Stimulated activated CD8-positive, alpha-beta memory T cell treated with anti-CD3 and anti-CD28 coated beads, Interleukin-7, amount 100 ng/mL, for 24 hours (primary cell): ENCODE measurements at regions not wholly inside any gene's neighbourhood (a gene's known extent, or its start where the extent isn't known, plus 50 kb on each side); places are given as distances from the start of the nearest gene placed in this dataset.

Experiments
- DNase-seq: peaks from one replicate; pipeline ENCODE4 v3.0.0-alpha.2; 2020; ENCODE audit warnings: low read depth

DNA sequence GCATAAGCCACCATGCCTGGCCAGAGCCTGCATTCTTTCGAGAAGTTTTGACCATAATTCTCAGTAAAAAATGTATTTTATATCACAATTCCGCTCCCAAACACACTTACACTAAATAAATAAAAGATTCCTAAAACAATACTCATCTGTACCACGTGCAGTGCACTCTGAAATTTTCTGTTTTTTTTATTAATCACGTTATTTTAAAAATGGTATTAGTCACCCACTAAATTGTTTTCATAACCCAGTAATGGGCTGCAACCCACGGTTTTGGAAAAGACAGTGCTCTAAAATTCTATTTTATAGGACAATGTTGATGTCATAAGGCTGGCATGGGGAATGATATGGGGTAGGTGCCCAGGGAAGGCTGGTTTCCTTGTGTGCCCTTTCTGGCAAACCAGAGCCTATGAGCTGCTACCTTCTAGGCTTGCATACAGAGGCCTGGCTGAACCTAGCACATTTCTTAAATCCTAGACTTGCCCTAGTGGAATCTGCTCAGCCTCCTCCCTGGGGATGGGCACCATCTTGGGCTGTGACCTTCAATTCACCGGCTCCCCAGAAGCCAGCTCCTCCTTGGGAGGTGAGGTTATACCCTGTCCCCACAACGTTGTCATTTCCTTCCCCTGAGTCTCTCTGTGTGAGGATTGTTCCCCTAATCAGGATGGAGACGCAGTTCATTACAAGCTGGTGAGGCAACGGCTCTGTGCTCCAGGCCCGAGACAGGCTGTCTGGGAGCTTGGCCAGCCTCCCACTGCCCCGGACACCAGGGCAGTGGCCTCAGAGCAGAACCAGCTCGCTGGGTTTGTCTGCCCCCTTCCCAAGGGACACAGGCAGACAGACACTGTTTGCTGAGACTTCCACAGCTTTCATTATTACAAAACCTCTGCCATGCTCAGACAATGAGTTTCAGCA is 116.5 kb upstream of the NAV2 start:
- DNase-seq = no peak

- DNase-seq = no peak
Measured at GRCh38 chr11:19595499-19595839, 117.2 kb upstream of the NAV2 start.

GRCh38 chr11:19594326-19594725 is 118.3 kb upstream of the NAV2 start:
- DNase-seq = no peak

GRCh38 chr11:19592842-19593241 is 119.8 kb upstream of the NAV2 start:
- DNase-seq = no peak

DNA sequence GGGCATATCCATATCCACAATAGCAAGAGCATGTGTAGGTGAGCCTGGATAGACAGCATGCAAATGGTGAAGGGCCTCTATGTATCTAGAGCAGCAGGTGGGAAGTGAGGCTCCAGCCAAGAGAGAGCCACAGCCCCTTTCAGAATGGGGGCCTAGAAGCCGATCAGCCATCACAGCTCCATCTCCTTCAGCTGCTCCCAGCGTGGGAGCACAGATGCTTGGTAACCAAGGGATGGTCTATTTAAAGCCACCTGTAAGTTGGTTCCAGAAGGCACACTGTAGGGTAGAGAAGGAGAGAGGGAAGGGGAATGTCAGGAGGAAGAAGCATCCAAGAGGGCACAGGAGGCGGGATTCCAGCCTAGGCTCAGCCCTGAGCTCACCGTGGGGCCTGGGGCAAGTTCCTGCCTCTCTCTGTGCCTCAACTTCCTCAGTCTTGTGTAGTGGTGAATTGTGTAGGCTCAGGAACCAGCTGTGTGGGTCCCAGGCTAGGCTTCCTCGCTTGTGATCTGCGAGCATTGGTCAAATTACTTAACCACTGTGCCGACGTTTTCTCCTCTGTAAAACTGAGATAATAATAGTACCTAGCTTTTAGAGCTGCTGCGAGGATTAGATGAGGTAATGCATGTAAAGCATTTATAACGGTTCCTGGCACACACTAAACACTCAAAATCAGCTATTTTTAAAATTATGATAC is 122.9 kb upstream of the NAV2 start:
- no peak for DNase-seq

GRCh38 chr11:19587979-19588378 is 124.7 kb upstream of the NAV2 start:
- no peak for DNase-seq

DNA sequence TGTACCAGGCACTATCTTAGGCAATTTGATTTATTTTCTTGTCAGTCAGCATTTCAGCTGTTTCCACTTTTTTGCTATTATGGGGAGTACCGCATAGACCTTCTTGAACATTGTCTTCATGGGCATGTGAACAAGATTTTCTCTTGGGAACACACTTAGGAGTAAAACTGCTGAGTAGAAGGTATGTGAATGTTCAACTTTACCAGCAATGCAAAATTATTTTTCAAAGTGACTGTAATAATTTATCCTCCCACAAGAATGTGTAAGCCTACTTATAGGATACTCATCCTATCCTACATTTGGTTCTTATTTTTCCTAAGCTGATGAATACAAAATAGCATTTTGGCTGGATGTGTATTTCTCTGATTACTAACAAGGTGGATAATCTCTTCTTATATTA is 132.0 kb upstream of the NAV2 start:
- no peak for DNase-seq

DNA sequence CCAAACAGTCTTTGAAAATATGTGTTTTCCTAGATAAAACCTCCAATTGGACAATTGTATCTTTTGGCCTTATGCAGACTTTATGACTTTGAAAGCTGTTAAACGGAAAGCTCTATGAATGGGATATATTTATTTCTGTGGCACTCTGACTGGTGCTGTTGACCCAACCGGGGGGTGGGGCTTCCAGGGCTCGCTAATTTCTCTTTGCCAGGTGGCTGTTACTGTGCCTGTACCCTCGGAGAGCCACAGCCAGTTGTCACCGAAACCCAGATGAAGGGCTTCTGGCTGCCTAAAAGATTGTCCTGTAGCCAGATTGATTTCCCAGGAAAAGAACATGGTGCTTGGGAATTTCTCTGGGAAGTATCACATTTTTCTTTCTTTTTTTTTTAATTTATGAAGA is 132.7 kb upstream of the NAV2 start:
- no peak for DNase-seq

- no peak for DNase-seq
Measured at GRCh38 chr11:19578871-19579270, 133.8 kb upstream of the NAV2 start.

GRCh38 chr11:19577976-19578619 is 134.5 kb upstream of the NAV2 start:
- no peak for DNase-seq

GRCh38 chr11:19577391-19577975 is 135.2 kb upstream of the NAV2 start:
- DNase-seq = no peak

GRCh38 chr11:19576903-19577302 is 135.7 kb upstream of the NAV2 start:
- no peak for DNase-seq

DNA sequence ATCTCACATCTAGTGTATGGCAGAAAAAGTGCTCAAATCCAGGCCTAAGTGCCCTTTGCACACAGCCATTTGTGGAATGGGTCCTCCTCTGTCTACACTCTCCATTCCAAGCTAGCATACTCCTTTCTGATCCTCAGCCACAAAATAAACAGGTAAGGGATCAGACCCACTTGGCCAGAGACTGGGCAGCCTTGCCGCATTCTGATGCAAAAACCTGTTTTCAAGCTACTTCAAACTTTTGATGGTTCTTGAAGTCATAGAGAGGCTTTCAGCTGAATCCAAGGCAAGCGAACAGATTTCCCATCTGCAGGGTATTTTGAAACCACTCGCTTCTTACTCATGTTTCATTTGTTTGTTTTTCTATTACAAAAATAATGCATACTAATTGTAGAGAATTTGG is 136.6 kb upstream of the NAV2 start:
- DNase-seq = no peak

GRCh38 chr11:19574916-19575315 is 137.7 kb upstream of the NAV2 start:
- DNase-seq = no peak

DNA sequence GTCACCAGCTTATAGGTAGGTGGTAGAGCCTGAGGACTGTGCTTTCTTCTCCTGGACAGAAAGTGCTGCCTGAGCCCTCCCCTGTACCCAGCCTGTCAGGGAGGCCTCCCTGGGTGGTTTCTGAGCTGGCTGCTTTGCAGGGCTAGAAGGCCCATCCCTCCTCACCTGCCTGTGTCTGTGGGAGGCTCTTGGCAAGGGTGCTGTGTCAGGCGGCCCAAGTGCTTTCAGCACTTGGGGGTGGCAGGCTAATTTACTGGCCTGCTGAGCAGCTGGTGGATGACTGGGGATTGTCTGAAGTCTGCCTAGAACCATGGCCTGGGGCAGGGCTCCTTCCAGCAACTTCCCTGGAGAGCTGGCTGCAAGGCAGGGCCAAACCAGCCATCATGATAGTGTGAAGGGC is 139.0 kb upstream of the NAV2 start:
- DNase-seq = no peak

DNA sequence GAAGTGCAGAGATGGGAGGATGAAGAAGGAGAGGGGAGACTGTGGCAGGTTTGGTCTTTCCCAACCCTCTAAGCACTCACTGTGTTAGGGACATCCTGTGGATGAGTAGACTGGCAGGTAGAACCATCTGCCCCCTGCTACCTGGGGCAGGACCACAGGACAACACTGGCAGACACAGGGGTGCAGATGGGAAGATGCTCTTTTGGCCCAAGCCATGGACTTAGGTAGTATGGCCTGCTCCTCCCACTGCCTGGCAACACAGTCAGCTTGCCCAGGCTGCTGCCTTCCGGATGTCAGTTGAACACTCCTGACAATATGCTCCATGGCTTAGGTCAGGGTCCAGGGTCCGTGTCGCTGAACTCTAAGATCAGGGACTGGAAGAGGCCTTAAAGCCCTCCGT is 140.7 kb upstream of the NAV2 start:
- DNase-seq = no peak

DNA sequence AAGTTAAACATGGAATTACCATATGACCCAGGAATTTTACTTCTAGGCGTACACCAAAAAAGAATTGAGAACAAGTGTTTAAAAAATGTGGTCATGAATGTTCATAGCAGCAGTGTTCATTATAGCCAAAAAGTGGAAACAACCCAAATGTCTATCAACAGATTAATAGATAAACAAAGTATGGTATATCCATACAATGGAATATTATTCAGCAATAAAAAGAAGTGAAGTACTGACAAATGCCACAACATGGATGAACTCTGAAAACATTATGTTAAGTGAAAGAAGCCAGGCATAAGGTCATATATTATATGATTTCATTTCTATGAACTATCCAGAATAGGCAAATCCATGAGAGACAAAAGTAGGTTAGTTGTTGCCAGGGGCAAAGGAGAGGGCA is 141.7 kb upstream of the NAV2 start:
- no peak for DNase-seq

DNA sequence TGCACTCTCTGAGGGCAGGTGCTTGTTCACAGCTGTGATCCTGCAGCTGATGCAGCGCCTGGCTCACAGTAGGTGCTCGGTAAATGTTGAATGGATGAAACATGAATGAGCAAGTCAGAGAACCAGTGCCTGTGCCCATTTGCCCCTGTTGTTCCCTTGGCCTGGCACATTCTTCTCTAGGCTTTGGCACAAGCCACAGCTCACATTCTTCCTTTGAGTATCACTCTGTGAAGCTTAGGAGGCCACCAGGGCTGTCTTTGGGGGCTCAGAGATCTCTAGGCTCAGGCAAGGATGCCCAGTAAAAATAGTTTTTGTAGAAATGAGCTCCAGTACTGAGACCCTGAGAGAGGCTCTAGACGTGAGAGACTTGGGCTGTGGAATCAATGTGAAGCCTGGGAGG is 144.6 kb upstream of the NAV2 start:
- no peak for DNase-seq

GRCh38 chr11:19566583-19567379 is 145.9 kb upstream of the NAV2 start:
- DNase-seq = no peak

DNA sequence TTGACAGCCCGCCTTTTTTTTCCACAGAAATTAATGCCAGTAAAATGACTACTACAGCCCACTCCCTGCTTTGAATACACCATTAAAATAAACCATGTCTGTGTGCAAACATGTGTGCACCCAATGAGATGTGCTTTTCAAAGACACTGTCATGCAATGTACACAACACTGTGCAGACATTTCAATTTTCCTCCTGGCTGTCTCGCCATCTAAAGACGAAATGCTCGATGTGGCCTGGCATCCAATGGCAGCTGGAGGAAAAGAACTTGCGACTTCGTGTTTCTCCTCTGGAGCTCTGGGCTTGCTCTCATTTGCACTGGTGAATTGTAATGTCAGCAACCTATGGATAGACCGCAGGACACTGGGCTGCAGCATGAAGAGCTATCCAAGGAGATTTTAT is 147.0 kb upstream of the NAV2 start:
- DNase-seq = no peak

GRCh38 chr11:19562156-19562555 is 150.5 kb upstream of the NAV2 start:
- DNase-seq = no peak

DNA sequence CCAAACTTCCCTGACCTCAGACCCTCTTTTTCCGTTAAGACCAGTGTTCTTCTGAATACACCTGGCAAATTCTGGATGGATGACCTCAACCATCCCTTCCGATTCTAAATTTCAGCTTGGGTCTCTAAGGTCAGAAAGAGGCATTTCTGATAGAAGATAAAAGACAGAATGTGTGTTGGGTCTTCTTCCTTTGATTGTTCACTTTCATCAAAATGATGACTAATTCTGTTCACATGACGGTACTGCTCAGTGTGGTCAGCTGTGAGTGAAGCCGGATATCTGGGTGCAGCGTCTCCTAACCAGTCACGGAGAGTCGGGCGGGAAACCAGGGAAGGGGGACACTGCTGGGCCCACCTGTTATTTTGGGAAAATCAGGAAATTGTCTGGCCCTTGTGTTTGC is 151.6 kb upstream of the NAV2 start:
- DNase-seq = no peak
